KMS-11 (cell line): ENCODE measurements at regions not wholly inside any gene's neighbourhood (a gene's known extent, or its start where the extent isn't known, plus 50 kb on each side); places are given as distances from the start of the nearest gene placed in this dataset.

Experiments
- H2AFZ ChIP-seq: fragments of 200-600 bp; sonication (generic); 2 replicates; pipeline ENCODE4 v1.6.1; 2016; ENCODE audit warnings: antibody characterized with exemption, mixed run types, low read depth
- H3K27ac ChIP-seq: fragments of 200-600 bp; sonication (generic); 2 replicates; pipeline ENCODE4 v1.6.1; 2016; ENCODE audit warnings: mild to moderate bottlenecking, mixed run types
- H3K27me3 ChIP-seq: fragments of 200-600 bp; sonication (generic); 2 replicates; pipeline ENCODE4 v1.6.1; 2017; ENCODE audit warnings: mild to moderate bottlenecking, low read depth, mixed run types, moderate library complexity; ENCODE audit not compliant: insufficient read depth
- H3K36me3 ChIP-seq: fragments of 200-600 bp; sonication (generic); 2 replicates; pipeline ENCODE4 v1.6.1; 2017; ENCODE audit warnings: mild to moderate bottlenecking, mixed run types; ENCODE audit not compliant: insufficient read depth
- H3K4me1 ChIP-seq: fragments of 200-600 bp; sonication (generic); 2 replicates; pipeline ENCODE4 v1.6.1; 2016; ENCODE audit warnings: mild to moderate bottlenecking, low read depth, mixed run types; ENCODE audit not compliant: poor library complexity, severe bottlenecking
- H3K4me2 ChIP-seq: fragments of 200-600 bp; sonication (generic); 2 replicates; pipeline ENCODE4 v1.7.0; 2016; ENCODE audit warnings: mild to moderate bottlenecking, mixed run types
- H3K4me3 ChIP-seq: fragments of 200-600 bp; sonication (generic); IDR thresholded peaks from 2 replicates; pipeline ENCODE4 v1.6.1; 2017; ENCODE audit warnings: low read depth, low read length, mixed read lengths; ENCODE audit not compliant: insufficient read depth
- H3K79me2 ChIP-seq: fragments of 200-600 bp; sonication (generic); 2 replicates; pipeline ENCODE4 v1.6.1; 2016; ENCODE audit warnings: low read depth, mixed run types; ENCODE audit not compliant: insufficient read depth
- H3K9ac ChIP-seq: fragments of 200-600 bp; sonication (generic); 2 replicates; pipeline ENCODE4 v1.6.1; 2016; ENCODE audit warnings: mild to moderate bottlenecking, mixed run types
- H4K20me1 ChIP-seq: fragments of 200-600 bp; sonication (generic); 2 replicates; pipeline ENCODE4 v1.6.1; 2016; ENCODE audit warnings: mild to moderate bottlenecking, mixed run types; ENCODE audit not compliant: insufficient read depth
- TF ChIP-seq, protein P1 (sequence below): fragments of 200-600 bp; sonication (generic); conservative IDR thresholded peaks from 2 replicates; pipeline ENCODE4 v1.6.1; 2017; ENCODE audit warnings: low read depth, mild to moderate bottlenecking, antibody characterized with exemption, low read length, moderate library complexity, mixed read lengths

DNA sequence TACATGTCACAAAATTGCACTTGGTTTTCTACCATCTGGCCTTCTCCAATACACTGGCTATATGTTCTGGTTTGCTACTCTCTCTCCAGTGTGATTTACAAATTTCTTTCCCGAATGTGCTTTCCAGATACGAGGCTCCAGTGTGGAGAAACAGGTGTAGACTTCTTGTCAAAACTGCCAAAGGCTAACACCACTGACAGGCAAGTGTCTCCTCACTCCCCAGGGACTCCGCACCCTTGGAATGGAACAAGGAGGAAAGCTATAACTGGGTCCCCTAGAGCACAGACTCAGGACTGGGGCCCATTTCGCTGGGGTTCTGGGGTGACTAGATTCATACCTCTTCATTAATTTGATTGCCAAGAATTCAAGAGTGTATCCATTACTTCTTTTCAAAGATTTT is 161.8 kb downstream of the FOXO1 start:
- H3K27me3 ChIP-seq, result no peaks in the 10 kb centered on the region
- TF ChIP-seq, protein P1, sequence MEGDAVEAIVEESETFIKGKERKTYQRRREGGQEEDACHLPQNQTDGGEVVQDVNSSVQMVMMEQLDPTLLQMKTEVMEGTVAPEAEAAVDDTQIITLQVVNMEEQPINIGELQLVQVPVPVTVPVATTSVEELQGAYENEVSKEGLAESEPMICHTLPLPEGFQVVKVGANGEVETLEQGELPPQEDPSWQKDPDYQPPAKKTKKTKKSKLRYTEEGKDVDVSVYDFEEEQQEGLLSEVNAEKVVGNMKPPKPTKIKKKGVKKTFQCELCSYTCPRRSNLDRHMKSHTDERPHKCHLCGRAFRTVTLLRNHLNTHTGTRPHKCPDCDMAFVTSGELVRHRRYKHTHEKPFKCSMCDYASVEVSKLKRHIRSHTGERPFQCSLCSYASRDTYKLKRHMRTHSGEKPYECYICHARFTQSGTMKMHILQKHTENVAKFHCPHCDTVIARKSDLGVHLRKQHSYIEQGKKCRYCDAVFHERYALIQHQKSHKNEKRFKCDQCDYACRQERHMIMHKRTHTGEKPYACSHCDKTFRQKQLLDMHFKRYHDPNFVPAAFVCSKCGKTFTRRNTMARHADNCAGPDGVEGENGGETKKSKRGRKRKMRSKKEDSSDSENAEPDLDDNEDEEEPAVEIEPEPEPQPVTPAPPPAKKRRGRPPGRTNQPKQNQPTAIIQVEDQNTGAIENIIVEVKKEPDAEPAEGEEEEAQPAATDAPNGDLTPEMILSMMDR, result no peak
- no peak overlapping the region for H3K4me2 ChIP-seq
- H3K4me1 ChIP-seq, result no peaks in the 10 kb centered on the region
- H3K4me3 ChIP-seq, result no peak overlapping the region
- H3K27ac ChIP-seq, result no peak overlapping the region
- no peak overlapping the region for H2AFZ ChIP-seq
- H4K20me1 ChIP-seq, result no peaks in the 10 kb centered on the region
- H3K9ac ChIP-seq, result no peak overlapping the region
- no peaks in the 10 kb centered on the region for H3K79me2 ChIP-seq
- no peaks in the 10 kb centered on the region for H3K36me3 ChIP-seq

DNA sequence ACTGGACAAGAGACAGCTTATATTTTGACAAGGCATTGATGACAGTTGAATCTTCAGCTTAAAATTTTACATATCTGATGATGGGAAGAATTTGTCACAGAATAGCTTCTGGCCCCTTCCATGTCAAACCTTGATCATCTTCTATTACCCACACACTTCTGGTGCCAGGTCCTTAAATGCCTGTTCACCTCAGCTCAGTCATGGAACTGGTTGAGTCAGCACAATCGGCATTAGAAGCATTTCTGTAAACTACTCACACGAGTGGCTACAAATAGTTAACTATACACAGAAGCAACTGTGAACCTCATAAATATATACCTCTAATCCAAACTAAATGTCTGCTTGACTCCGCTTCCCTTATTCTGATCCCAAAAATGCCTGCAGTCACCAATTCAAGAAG is 161.2 kb downstream of the FOXO1 start:
- Histone ChIP-seq H3K4me2 (no peak overlapping the region), H3K4me3 (no peak overlapping the region), H2AFZ (no peak overlapping the region), H3K36me3 (no peaks in the 10 kb centered on the region), H3K27ac (no peak overlapping the region), H3K4me1 (no peaks in the 10 kb centered on the region), H3K27me3 (no peaks in the 10 kb centered on the region), H3K79me2 (no peaks in the 10 kb centered on the region), H4K20me1 (no peaks in the 10 kb centered on the region), H3K9ac (no peak overlapping the region)
- TF ChIP-seq, protein P1, result no peak
